NOMO-1 (cell line): ENCODE measurements at regions not wholly inside any gene's neighbourhood (a gene's known extent, or its start where the extent isn't known, plus 50 kb on each side); places are given as distances from the start of the nearest gene placed in this dataset.
"Not testable (repeated sequence)": the region's sequence is repeated elsewhere in the genome, so short reads cannot be mapped to it uniquely, and the experiment has no call there.

Experiments used
- DNase-seq, 2 experiments: peaks; one replicate each; lab custom pipeline; 2025; ENCODE audit not compliant: unreplicated experiment in 2 of 2; lab: John Stamatoyannopoulos, UW

- DNase-seq = no peak
Observed at GRCh38 chr7:17078298-17078697, 196.5 kb upstream of the AGR3 start.

- no peak for DNase-seq
Observed at GRCh38 chr7:17083392-17084165, 201.8 kb upstream of the AGR3 start.

- DNase-seq = no peak
Observed at GRCh38 chr7:17084166-17084475, 202.3 kb upstream of the AGR3 start.

GRCh38 chr7:17085186-17085585 is 203.4 kb upstream of the AGR3 start:
- DNase-seq = no peak

GRCh38 chr7:17086403-17086802 is 204.6 kb upstream of the AGR3 start:
- DNase-seq = no peak

- DNase-seq = no peak
Observed at GRCh38 chr7:17090751-17091150, 207.7 kb upstream of the AHR start.

GRCh38 chr7:17093461-17093860 is 205.0 kb upstream of the AHR start:
- peak in 1 of 2 experiments; percentile 49 for DNase-seq

- no peak for DNase-seq
Observed at GRCh38 chr7:17094963-17095574, 203.4 kb upstream of the AHR start.

GRCh38 chr7:17095931-17096330 is 202.5 kb upstream of the AHR start:
- no peak for DNase-seq

- no peak for DNase-seq
Observed at GRCh38 chr7:17097668-17098297, 200.7 kb upstream of the AHR start.

- DNase-seq = no peak
Observed at GRCh38 chr7:17098515-17098914, 199.9 kb upstream of the AHR start.

- no peak for DNase-seq
Observed at GRCh38 chr7:17099083-17099973, 199.1 kb upstream of the AHR start.

GRCh38 chr7:17099974-17100509 is 198.4 kb upstream of the AHR start:
- not testable (repeated sequence) for DNase-seq

GRCh38 chr7:17101207-17101696 is 197.2 kb upstream of the AHR start:
- DNase-seq = no peak

- DNase-seq = no peak
Observed at GRCh38 chr7:17103170-17103569, 195.3 kb upstream of the AHR start.

- no peak for DNase-seq
Observed at GRCh38 chr7:17103984-17104383, 194.5 kb upstream of the AHR start.

GRCh38 chr7:17104419-17104818 is 194.0 kb upstream of the AHR start:
- no peak for DNase-seq

GRCh38 chr7:17105701-17106100 is 192.8 kb upstream of the AHR start:
- DNase-seq = no peak

GRCh38 chr7:17108049-17108584 is 190.3 kb upstream of the AHR start:
- no peak for DNase-seq

GRCh38 chr7:17109020-17109419 is 189.4 kb upstream of the AHR start:
- DNase-seq = no peak
